Left lung (tissue), 4 donors: ENCODE measurements at regions not wholly inside any gene's neighbourhood (a gene's known extent, or its start where the extent isn't known, plus 50 kb on each side); places are given as distances from the start of the nearest gene placed in this dataset.

Experiments
- ATAC-seq: fragments of 200-7000 bp; cut with Tn5 transposase; one replicate; pipeline ENCODE4 v1.9.1; 2020; ENCODE audit warnings: moderate library complexity
- DNase-seq, 4 donors: peaks; one replicate each; pipeline ENCODE4 v3.0.0-alpha.2; 2013 to 2020
- H3K27ac ChIP-seq, 2 donors: fragments of 200-600 bp; sonication (generic) in 1 of 2; one replicate each; pipeline versions ENCODE4 v1.5.0 to v1.8.0; 2020 to 2021
- H3K27me3 ChIP-seq, 2 donors: fragments of 200-600 bp; sonication (generic) in 1 of 2; one replicate each; pipeline versions ENCODE4 v1.5.0 to v1.8.0; 2020 to 2021
- H3K36me3 ChIP-seq, 2 donors: fragments of 200-600 bp; sonication (generic) in 1 of 2; one replicate each; pipeline versions ENCODE4 v1.5.0 to v1.8.0; 2020 to 2021
- H3K4me1 ChIP-seq, 2 donors: fragments of 200-600 bp; one replicate each; pipeline ENCODE4 v1.8.0; 2021
- H3K4me3 ChIP-seq, 2 donors: fragments of 200-600 bp; sonication (generic) in 1 of 2; one replicate each; pipeline versions ENCODE4 v1.5.0 to v1.8.0; 2020 to 2021; ENCODE audit warnings: mild to moderate bottlenecking in 1 of 2
- H3K9me3 ChIP-seq, 2 donors: fragments of 200-600 bp; sonication (generic) in 1 of 2; one replicate each; pipeline versions ENCODE4 v1.5.0 to v1.8.0; 2020 to 2021
- CTCF ChIP-seq, 2 donors: fragments of 200-600 bp; sonication (generic) in 1 of 2; IDR thresholded peaks; one replicate each; pipeline versions ENCODE4 v1.5.0 to v1.8.0; 2021; ENCODE audit warnings: antibody characterized with exemption in 2 of 2
- intact Hi-C, 2 donors: fragments of 100-400 bp; cut with DNase I; formaldehyde crosslinking; loops; one replicate each; pipeline versions ENCODE4 v1.11.2 to v1.14.2; 2022
- donor health status: DM: no; HTN: yes; CAD: no.
- donor health status: DM: no; HTN: no; CAD: no.

- Histone ChIP-seq H3K36me3 (no peaks in the 10 kb centered on the region), H3K4me3 (no peak overlapping the region), H3K27ac (no peak overlapping the region), H3K9me3 (no peaks in the 10 kb centered on the region), H3K27me3 (no peaks in the 10 kb centered on the region), H3K4me1 (no peaks in the 10 kb centered on the region)
- TF ChIP-seq CTCF (IDR thresholded peaks at IDR 0.05) = no peak
- ATAC-seq (no peak), DNase-seq (no peak)
- intact Hi-C loops = no loop called here
Measured at GRCh38 chr11:92838759-92839310, 130.6 kb upstream of the MTNR1B start.

GRCh38 chr11:92839450-92839849, 130.0 kb upstream of the MTNR1B start:
- no peak overlapping the region for H3K4me3 ChIP-seq
- intact Hi-C loops = no loop called here
- no peak for DNase-seq
- H3K4me1 ChIP-seq = no peaks in the 10 kb centered on the region
- ATAC-seq = no peak
- H3K9me3 ChIP-seq = no peaks in the 10 kb centered on the region
- no peak overlapping the region for H3K27ac ChIP-seq
- no peaks in the 10 kb centered on the region for H3K27me3 ChIP-seq
- no peaks in the 10 kb centered on the region for H3K36me3 ChIP-seq
- TF ChIP-seq CTCF (IDR thresholded peaks at IDR 0.05) = no peak

- DNase-seq (no peak), ATAC-seq (no peak)
- no peak overlapping the region for H3K4me3 ChIP-seq
- TF ChIP-seq CTCF (IDR thresholded peaks at IDR 0.05) = no peak
- H3K4me1 ChIP-seq = no peaks in the 10 kb centered on the region
- intact Hi-C loops = no loop called here
- H3K36me3 ChIP-seq = no peaks in the 10 kb centered on the region
- H3K27me3 ChIP-seq = no peaks in the 10 kb centered on the region
- H3K9me3 ChIP-seq = no peaks in the 10 kb centered on the region
- no peak overlapping the region for H3K27ac ChIP-seq
Measured at GRCh38 chr11:92841719-92842118, 127.7 kb upstream of the MTNR1B start.

GRCh38 chr11:92843455-92843854, 126.0 kb upstream of the MTNR1B start:
- DNase-seq (no peak), ATAC-seq (no peak)
- H3K27me3 ChIP-seq = no peaks in the 10 kb centered on the region
- no peaks in the 10 kb centered on the region for H3K4me1 ChIP-seq
- H3K36me3 ChIP-seq = no peaks in the 10 kb centered on the region
- intact Hi-C loops = no loop called here
- no peak for TF ChIP-seq CTCF (IDR thresholded peaks at IDR 0.05)
- H3K9me3 ChIP-seq = no peaks in the 10 kb centered on the region
- H3K4me3 ChIP-seq = no peak overlapping the region
- no peak overlapping the region for H3K27ac ChIP-seq

GRCh38 chr11:92844197-92844596, 125.3 kb upstream of the MTNR1B start:
- intact Hi-C loops = no loop called here
- ATAC-seq = no peak

More at GRCh38 chr11:92844197-92844596, 125.3 kb upstream of the MTNR1B start:
- TF ChIP-seq CTCF (IDR thresholded peaks at IDR 0.05) = no peak
- H3K9me3 ChIP-seq = no peaks in the 10 kb centered on the region
- no peak overlapping the region for H3K27ac ChIP-seq
- H3K4me3 ChIP-seq = no peak overlapping the region
- no peaks in the 10 kb centered on the region for H3K36me3 ChIP-seq
- no peaks in the 10 kb centered on the region for H3K4me1 ChIP-seq
- DNase-seq = peak in 1 of 4 donors; percentile 64
- no peaks in the 10 kb centered on the region for H3K27me3 ChIP-seq
